H1 (cell line): ENCODE measurements at regions not wholly inside any gene's neighbourhood (a gene's known extent, or its start where the extent isn't known, plus 50 kb on each side); places are given as distances from the start of the nearest gene placed in this dataset.

Experiments
- CEBPB ChIP-seq: IDR thresholded peaks from 2 replicates; pipeline ENCODE4 v1.6.1; 2012; ENCODE audit warnings: low read depth, low read length
- CTCF ChIP-seq, 3 experiments: IDR thresholded peaks; 1 replicate in 2 of 3; 2 replicates in 1 of 3; pipeline versions ENCODE4 v1.5.1 to v1.6.1; 2011; ENCODE audit warnings: low read length in 3 of 3, mild to moderate bottlenecking in 3 of 3, inconsistent platforms in 2 of 3, low read depth in 1 of 3, moderate library complexity in 1 of 3; ENCODE audit not compliant: insufficient read depth in 1 of 3; ENCODE audit errors: control extremely low read depth in 1 of 3
- NRF1 ChIP-seq: IDR thresholded peaks from 2 replicates; pipeline ENCODE4 v1.6.1; 2011; ENCODE audit warnings: mild to moderate bottlenecking, low read depth, low read length, improper control_type of control experiment
- POLR2AphosphoS5 ChIP-seq: IDR thresholded peaks from 2 replicates; pipeline ENCODE4 v1.6.1; 2011; ENCODE audit warnings: low read depth, low read length
- RFX5 ChIP-seq: IDR thresholded peaks from 2 replicates; pipeline ENCODE4 v1.6.1; 2011; ENCODE audit warnings: low read depth, low read length, improper control_type of control experiment, borderline replicate concordance
- TAF7 ChIP-seq: optimal IDR thresholded peaks from 2 replicates; pipeline ENCODE3; 2011; ENCODE audit warnings: low read depth, mild to moderate bottlenecking, inconsistent platforms, low read length, moderate library complexity, borderline replicate concordance

- no peak for TF ChIP-seq TAF7
- TF ChIP-seq CEBPB, result no peak
- no peak for TF ChIP-seq CTCF (IDR thresholded peaks at IDR 0.05; ENCODE audit: control extremely low read depth in 1 of 3, insufficient read depth in 1 of 3, low read depth in 1 of 3, low read length in 3 of 3)
- TF ChIP-seq RFX5, result no peak
- TF ChIP-seq POLR2AphosphoS5, result no peak
- TF ChIP-seq NRF1, result no peak
Measured at GRCh38 chr2:213224366-213224765, 59.9 kb upstream of the SPAG16 start.
